Umbilical cord (tissue), 1 donor: ENCODE measurements at regions not wholly inside any gene's neighbourhood (a gene's known extent, or its start where the extent isn't known, plus 50 kb on each side); places are given as distances from the start of the nearest gene placed in this dataset.
A peak's percentile ranks its signal among the peaks of the same experiment; 100 is the strongest.

Experiments used
- DNase-seq: peaks from one replicate; pipeline ENCODE4 v3.0.0-alpha.2; 2015; ENCODE audit warnings: low spot score

DNA sequence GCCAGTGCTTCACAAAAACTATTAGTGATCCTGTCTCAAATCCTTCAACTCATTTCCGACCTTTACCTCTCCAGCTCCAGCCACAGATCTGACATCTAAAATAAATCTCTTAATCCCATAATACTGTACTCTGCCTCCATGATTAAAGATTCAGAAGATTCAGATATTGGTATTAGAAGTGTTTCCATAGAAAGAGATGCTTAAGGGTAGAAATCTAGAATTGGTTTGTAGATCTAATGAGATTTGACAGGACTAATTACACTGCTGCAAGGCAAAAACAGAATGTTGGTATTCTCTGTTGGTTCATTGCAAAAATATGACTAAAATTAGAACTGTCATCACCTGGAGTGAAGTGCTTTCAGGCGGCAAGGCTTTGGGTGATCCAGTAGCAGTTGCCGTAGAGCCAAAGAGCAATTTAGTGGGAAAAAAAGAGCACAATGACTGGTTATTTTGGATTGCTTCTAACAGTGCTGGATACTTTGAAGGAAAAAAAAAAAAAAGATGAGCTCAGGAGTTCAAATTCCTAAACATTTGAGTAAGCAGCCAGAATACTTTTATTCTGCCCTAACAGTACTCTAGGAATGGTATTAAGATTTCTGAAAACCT lies 940.1 kb upstream of the SORCS1 start:
- peak; percentile 14 for DNase-seq

DNA sequence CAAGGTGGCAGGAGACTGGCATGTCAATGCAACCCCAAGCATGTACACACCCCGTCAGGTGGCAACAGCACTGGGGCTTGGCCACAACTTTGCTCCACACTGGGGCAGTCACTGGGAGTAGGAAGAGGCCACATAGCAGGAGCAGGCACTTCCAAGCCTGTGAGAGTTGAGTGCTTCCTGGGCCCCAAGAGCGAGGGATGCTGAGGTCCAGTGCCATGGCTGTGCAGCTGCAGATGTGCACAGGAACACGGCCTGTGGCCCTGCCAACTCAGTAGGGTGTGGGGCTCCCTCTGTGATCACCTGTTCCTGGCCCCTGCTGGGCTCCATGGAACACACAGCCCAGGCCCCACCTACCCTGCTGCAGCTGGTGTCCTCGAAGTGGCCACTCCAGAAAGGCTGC lies 932.8 kb upstream of the SORCS1 start:
- no peak for DNase-seq

DNA sequence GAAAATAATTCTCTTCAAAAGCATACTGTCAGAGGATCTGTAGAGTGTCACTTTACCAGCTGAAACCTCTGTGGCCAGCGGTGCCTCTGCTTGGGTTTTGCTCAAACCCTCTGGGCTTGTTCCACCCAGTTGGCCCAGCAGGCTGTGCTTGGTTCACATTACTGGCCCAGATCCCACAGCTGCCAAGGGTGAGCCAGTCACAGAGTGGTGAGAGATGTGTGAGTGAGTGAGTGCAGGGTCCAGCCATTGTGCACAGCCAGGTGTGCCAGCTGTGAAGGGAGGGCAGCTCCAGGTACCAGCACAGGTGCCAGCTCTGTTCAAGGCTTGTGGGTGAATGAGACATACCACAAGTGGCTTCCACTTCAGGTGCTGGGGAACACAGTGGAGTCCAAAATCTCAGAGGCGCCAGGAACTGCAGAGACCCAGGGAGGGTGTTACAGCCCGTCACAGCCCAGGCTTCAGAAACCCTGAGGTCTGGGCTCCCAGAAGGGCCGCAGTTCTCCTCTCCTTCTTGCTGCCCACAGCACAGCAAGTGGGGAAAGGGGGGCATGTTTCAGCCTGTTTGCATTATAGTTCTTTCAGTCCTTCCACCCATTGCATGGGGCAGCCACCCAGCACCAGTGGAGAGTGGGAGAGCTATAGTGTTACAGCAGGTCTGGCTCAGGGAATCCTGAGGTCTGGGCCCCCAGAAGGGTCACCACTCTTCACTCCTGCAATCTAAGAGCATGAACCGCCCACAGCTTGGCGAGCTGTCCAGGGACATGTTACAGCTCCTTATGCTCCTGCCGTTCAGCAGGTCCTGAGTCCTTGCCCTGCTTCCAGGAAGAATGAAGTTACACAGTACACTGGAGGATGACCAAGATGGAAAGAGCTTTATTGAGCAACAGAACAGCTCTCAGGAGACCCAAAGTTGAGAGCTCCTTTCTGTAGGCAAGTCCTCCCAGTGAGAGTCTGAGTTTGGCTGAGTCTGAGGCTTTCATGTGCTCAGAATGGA lies 931.7 kb upstream of the SORCS1 start:
- DNase-seq: no peak

DNA sequence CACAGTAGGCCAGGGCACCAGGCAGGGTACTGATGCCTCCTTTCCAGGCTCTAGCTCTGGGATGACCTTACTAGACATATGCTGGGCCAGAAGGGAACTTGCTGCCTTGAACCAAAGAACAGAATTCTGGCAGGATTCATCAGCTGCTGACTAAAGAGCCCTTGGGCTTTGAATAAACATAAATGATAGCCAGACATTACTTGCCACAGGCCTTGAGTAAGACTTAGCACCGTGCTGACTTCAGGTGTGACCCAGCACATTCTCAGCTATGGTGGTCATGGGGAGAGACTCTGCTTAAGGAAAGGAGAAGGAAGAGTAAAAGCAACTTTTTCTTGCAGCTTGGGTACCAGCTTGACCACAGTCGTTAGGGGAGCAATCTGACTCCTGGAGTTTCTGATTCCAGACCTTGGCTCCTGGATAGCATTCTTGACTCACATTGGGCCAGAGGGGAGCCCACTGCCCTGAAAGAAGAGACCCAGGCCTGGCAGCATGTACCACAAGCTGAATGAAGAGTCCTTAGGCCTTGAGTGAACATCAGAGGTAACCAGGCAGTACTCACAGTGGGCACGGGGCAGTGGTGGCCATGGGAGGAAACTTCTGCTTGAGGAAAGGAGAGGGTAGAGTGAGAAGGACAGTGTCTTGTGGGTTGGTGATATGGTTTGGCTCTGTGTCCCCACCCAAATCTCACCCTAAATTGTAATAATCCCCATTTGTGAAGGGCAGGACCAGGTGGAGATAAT lies 926.1 kb upstream of the SORCS1 start:
- DNase-seq: no peak

DNA sequence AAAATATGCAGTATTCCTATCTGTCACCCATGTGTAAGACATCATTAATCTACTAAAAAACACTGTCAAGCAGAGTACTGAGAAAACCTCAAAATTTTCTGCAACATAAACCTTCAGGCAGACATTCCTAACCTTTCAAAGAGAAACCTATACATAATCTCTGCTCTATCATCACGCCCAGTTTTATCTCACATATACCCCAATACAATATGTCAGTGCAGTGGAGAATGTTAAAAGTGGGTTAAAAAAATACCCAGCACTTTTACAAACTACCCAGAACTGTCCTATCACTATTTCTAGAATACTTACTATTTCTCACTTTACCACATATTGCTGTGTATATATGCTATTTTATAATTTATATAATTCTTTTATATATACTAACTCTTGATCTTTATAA lies 922.0 kb upstream of the SORCS1 start:
- no peak for DNase-seq

DNA sequence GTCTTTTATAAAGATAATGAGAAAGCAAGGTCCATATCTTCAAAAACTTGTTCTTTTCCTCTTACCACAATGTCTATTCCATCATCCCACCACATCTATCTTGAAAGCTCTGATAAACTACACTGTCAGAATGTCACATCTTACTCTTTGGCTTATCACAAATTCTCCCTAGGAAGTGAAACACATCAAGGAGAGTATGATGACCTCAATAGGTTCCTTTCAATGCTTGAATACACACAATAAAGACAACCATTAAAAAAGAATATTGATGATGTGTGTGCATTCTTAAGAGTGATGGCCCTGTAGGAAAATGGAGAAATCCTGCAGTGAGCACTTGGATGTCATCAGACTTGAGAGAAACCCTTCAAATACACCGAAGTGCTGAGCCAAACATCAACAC lies 918.1 kb upstream of the SORCS1 start:
- DNase-seq: no peak

DNA sequence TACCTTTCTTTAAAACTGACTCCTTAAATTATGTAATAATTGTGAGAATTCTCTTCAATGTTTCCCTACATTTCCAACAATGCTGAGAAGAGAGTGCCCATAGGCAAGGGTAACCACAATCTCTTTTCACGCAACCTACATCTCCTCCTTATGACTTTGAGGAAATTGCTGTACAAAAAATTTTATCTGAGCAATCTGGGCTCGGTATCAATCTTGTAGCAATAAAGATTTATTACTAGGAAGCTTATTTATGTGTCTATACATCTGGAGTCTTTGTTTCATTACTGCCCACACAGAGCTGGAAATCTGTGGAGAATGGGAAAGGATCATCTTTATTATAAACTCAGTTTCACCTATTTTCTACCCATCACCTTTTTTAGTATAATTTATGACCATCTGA lies 913.8 kb upstream of the SORCS1 start:
- DNase-seq: no peak

DNA sequence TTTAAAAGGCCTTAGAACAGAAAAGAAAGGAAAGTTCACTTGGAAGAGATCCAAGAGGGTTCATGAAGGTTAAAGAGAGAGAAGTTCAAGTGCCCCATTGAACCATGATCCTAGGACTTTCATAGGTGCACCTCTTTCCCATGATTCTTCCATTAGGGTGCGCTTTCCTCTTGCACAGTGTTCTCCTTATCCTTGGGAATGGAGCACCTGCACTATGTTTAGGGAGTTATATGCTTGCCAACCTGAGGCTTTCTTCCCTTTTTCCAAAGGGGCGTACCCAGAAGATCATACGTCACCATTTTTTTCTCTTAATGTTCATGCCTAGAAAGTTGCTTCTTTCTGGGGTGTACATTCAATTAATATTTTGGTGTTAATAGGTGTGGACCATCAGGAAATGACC lies 908.0 kb upstream of the SORCS1 start:
- DNase-seq: no peak

DNA sequence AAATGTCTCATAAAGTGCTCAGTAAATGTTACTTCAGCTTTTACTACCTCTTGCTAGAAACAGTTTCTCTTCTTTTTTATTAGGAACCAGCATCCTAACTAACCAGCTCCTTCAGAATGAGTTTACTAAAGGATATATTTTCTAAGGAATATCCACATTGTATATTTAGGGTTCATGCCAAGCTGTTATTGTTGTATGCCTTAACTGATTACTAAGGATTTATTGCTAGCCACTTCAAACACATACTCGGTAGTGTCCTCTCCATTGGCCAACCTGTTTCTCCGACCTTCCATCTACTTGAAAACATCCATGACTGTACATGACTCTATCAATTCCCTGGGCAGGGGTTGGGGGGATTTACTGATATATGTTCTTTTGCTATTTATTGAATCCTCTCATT lies 906.3 kb upstream of the SORCS1 start:
- no peak for DNase-seq

DNA sequence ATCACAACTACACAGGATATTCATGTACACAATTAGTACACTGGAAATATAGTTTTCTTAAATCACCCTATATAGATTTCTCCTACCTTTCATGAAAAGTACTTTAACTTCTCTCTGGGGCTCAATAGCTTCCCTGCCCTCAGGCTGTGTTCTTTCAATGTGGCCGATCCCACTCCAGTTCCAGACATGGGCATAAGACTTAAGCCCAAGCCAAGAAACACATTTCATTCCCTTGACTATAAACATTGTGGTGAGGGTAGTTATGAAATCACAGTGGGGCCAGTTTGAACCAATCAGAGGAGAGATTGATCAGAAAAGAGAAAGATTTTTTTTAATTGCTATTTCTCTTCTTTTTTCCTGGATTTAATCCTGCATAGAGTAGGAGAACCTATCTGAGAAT lies 904.6 kb upstream of the SORCS1 start:
- no peak for DNase-seq

DNA sequence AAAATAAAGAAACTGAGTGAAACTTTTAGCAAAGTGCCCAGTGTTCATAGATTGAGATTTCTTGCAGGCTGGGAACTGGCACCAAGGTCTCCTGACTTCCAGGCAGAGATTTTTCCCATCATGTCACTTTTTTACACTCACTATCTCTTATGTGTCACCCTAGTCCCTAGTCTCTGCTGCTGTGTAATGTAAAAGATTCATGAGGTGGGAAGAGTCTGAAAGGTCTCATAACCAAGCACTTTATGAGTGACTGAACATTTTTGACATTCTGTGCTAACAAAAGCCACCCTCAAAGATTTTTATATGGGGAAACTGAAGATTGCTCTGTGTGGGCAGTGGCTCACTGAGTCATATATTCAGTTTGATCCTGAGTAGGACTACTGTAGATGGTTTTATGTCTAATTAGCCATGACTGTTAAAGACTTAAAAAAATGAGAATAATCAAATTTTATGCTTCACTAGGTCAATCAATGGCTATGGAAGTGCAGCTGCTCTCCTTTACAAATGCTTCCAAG lies 900.3 kb upstream of the SORCS1 start:
- DNase-seq: no peak

DNA sequence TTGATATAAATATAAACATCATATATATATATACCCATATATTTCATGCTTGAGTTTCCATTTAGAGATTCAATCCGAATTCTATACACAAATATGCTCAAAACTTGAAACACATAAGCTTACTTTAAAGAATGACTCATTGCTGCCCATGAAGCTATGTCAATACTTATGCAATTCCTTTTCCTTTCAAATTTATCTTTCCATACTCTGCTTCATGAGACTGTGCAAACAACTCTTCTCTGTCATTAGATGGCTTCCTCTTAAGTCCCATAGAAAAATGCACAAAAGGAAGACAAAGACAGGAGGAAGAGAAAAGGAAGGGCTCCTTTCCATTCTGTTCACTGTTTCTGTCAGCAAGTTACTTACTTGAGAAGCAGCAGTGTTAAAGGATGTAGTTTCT lies 895.7 kb upstream of the SORCS1 start:
- DNase-seq: peak; percentile 6

DNA sequence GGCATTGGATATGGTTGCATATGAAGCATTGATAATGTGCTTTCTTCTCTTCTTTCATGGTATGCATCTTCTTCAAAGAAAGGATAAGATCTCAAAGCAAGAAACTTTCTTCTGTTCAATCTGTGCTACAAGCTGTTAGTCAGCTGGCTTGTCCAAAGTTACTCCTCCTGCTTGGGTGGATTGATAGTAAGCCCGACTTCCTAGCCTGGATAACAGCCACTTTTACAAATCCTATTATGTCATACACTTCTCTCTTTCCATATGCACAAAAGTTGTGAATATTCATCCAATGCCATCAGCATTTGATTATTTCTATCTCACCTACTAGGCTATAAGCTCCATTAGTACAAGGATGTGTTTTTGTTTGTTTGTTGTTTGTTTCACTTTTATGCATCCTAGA lies 891.0 kb upstream of the SORCS1 start:
- no peak for DNase-seq

DNA sequence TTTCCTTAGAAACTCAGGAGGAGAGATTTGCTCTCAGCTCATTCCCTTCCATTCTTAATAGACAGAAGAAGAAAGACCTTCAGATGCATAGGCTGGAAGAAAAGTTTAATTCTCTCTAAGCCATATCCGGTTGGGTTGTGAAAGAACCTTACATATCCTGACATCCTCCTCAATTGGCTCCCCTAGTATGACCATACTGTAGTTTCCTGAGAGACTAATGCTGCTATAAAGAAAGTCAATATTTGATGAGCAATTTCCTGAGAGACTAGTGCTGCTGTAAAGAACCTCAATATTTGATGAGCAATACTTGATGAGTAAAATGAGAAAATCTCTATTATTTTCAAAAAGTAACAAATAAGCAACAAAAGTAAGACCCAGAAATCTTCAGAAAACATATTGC lies 888.5 kb upstream of the SORCS1 start:
- no peak for DNase-seq

DNA sequence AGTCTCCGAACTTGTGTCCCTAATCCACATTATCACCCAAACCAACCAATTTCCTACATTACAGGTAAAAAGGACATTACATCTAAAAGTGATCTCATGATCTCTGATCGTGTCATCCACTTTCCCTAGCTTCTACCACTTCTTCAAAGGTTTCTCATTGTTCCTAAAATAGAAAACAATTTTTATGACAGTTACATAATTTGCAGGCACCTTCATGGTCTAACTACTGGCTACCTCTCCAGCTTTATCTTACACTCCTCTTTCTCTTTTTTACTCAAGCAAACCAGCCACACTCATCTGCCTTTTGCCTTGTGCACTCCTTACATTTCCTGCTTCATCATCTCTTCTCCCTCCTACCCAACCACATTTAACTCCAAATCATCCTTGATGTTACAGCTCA lies 886.7 kb upstream of the SORCS1 start:
- DNase-seq: no peak

DNA sequence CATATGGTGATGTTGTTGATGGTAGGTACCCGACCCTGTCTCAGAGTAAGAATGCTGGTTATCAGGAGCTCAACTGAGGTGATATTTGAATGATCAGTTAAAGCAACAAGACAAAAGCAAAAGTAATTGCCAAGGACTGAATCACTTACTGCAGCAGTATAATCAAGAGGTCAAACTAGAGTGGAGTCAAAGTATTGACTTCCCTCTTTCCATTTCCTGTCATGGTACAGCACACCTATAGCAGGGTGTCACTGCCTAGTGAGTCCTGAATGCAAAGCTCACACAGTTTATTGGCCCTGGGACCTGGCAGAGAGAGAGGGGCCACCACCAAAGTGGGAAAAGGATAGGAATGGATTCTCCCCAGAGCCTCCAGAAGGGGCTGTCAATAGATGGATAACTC lies 886.1 kb upstream of the SORCS1 start:
- DNase-seq: no peak

DNA sequence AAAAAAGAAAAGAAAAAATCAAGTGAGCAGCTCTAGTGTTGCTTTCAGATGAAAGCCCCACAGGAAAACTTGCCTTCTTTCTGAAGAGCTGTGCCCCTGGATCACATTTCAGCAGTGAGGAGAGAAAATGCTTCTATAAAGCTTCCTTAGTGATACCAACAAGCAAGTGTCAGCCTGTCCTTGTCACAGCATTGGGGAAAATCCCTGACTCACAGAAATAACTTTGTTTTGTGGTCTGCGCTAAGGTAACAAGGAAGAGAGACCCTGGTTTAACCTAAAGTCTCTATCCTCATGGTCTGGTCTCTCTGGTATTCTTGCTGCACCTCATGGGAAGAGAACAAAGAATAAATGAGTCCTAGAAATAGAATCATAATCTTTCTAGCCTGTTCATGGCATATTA lies 885.2 kb upstream of the SORCS1 start:
- no peak for DNase-seq

DNA sequence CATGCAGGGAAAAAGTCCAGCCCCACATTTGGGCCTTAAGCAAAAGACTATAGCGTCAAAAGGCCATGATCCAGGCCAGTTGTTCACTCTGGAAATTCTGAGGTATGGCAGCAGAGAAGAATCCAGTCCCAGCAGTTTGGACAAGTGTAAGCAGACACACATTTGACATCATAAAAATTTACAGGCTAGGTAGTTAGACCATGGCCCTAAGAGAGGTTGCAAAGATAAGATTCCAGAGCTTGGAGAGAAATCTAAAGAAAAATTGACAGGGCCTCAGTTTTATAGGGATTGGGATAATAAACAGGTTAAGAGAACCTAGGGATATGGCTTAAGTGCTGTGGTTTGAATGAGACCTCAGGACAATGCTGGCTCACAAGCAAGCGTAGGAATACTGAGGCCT lies 884.4 kb upstream of the SORCS1 start:
- DNase-seq: no peak

DNA sequence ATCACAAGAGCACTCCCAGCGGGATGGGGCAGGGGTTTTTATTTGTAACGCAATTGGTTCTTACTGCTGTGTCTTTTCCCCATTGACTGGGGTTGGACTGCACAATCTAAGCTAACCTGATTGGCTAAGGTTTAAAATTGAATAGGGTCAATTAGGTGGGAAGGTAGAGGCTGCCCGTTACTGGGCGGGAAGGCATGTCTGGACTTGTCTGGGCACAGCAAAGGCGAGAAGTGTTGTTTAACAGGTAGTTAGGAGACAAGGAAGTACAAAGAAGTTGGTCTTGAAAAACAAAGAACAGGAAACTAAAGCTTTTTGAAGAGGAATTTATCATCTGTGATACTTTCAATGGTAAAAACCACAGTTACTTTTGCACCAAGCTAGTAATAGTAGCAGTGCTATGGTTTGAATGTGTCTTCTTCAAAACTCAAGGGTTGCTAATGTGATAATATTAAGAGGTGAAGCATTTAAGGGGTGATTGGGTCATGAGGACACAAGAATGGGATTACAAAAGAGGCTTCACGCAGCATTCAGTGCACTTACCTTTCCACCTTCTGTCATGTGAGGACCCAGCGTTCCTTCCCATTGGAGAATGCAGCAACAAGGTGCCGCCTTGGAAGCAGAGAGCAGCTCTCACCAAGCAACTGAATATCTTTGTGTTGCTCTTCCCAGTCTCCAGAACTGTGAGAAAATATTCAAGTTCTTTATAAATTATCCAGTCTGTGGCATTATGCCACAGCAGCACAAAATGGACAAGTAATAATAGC lies 875.5 kb upstream of the SORCS1 start:
- DNase-seq: no peak

DNA sequence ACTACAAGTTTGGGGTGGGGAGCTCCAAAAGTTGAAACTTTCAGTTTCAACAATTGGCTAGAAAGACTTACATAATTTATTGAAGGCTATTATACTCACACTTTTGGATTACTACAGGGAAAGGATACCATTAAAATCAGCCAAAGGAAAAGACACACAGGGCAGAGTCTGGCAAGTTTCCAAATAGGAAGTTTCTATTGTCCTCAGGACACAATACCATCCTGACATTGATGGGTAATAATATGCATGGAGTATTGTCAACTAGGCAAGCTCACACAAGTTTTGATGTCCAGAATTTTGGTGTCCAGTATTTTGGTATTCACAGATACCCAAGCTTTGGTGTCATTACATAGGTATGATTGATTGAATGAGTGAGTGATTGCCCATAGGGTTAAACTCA lies 872.6 kb upstream of the SORCS1 start:
- DNase-seq: no peak

DNA sequence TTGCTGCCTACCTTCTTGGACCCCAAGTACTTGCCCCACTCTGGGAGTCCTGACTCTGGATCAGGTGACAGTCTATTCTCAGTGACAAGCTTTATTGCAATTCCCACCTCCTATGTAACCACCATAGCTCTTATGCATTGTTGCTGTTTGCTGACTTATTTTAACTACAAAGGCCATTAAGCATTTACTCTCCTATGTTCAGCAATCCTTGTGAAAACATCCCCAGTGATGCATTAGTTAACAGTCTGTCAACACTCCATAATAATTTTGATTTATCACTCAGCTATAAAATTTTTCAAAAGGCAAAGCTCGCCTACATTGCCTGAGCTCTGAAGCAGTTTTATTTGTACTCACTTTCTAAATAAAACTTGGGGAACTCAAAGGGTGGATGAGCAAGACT lies 871.8 kb upstream of the SORCS1 start:
- DNase-seq: no peak

DNA sequence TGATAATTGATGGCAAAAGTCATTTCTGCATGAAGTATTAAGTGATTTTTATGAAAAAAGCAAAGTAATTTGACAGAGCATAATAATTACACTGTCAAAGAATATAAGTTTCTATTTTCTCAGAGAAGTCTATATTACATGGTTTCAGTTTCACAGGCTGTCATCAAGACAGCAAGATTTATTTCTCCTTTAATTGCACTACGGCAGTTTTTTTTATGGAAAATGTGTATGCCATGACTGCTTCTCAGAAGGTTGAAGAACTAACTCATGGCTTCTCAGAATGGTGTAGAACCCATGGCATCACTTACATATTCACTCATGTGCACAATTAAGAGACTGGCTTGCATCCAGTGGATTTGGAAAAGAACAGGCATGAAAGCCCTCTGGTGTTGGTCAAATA lies 870.3 kb upstream of the SORCS1 start:
- DNase-seq: no peak
